HFFc6 (cell line): ENCODE measurements at regions not wholly inside any gene's neighbourhood (a gene's known extent, or its start where the extent isn't known, plus 50 kb on each side); places are given as distances from the start of the nearest gene placed in this dataset.

ENCODE experiments used
- DNase-seq: peaks from one replicate; pipeline ENCODE4 v3.0.0-alpha.2; 2018
- H3K27ac Mint-ChIP-seq: 2 replicates; pipeline ENCODE4 v1.8.0; 2020; ENCODE audit warnings: mild to moderate bottlenecking, mixed read lengths
- H3K27me3 Mint-ChIP-seq: 2 replicates; pipeline ENCODE4 v1.8.0; 2021; ENCODE audit warnings: mild to moderate bottlenecking, moderate library complexity, mixed read lengths; ENCODE audit not compliant: insufficient read depth
- H3K36me3 Mint-ChIP-seq: 2 replicates; pipeline ENCODE4 v1.8.0; 2021; ENCODE audit warnings: low read depth, mixed read lengths
- H3K4me1 Mint-ChIP-seq: 2 replicates; pipeline ENCODE4 v1.8.0; 2020; ENCODE audit warnings: low read depth, mixed read lengths
- H3K4me3 Mint-ChIP-seq: 2 replicates; pipeline ENCODE4 v1.8.0; 2020; ENCODE audit warnings: mild to moderate bottlenecking, moderate library complexity, mixed read lengths
- H3K9me3 Mint-ChIP-seq: 2 replicates; pipeline ENCODE4 v1.8.0; 2020; ENCODE audit warnings: mild to moderate bottlenecking, mixed read lengths
- CTCF ChIP-seq: fragments of 200-600 bp; sonication (generic); IDR thresholded peaks from 2 replicates; pipeline ENCODE4 v1.5.0; 2021; ENCODE audit warnings: antibody characterized with exemption, mild to moderate bottlenecking

- H3K27ac Mint-ChIP-seq = no peak overlapping the region
- H3K9me3 Mint-ChIP-seq = no peaks in the 10 kb centered on the region
- peaks cover 63% of the 10 kb centered on the region for H3K27me3 Mint-ChIP-seq
- no peak for TF ChIP-seq CTCF
- DNase-seq = no peak
- H3K36me3 Mint-ChIP-seq = no peaks in the 10 kb centered on the region
- peaks cover 39% of the 10 kb centered on the region for H3K4me1 Mint-ChIP-seq
- H3K4me3 Mint-ChIP-seq = peak overlapping the region; percentile 42; the same call in 1 of the 2 replicates
Observed at GRCh38 chr16:86827521-86827920, 249.2 kb downstream of the FOXL1 start.

GRCh38 chr16:86828202-86828601, 249.9 kb downstream of the FOXL1 start:
- H3K4me1 Mint-ChIP-seq = peaks cover 36% of the 10 kb centered on the region
- H3K27me3 Mint-ChIP-seq = peaks cover 57% of the 10 kb centered on the region
- H3K27ac Mint-ChIP-seq = no peak overlapping the region
- no peaks in the 10 kb centered on the region for H3K9me3 Mint-ChIP-seq
- DNase-seq = no peak
- no peaks in the 10 kb centered on the region for H3K36me3 Mint-ChIP-seq
- H3K4me3 Mint-ChIP-seq = no peak overlapping the region
- no peak for TF ChIP-seq CTCF

GRCh38 chr16:86828653-86829052, 250.3 kb downstream of the FOXL1 start:
- no peak for DNase-seq
- H3K4me3 Mint-ChIP-seq = no peak overlapping the region
- no peaks in the 10 kb centered on the region for H3K9me3 Mint-ChIP-seq
- H3K36me3 Mint-ChIP-seq = no peaks in the 10 kb centered on the region
- no peak overlapping the region for H3K27ac Mint-ChIP-seq
- peaks cover 57% of the 10 kb centered on the region for H3K27me3 Mint-ChIP-seq
- H3K4me1 Mint-ChIP-seq = peaks cover 35% of the 10 kb centered on the region
- TF ChIP-seq CTCF = no peak

GRCh38 chr16:86831366-86831765, 253.0 kb downstream of the FOXL1 start:
- no peak for DNase-seq
- peak; percentile 35 for TF ChIP-seq CTCF
- no peak overlapping the region for H3K27ac Mint-ChIP-seq
- no peak overlapping the region for H3K4me3 Mint-ChIP-seq
- H3K36me3 Mint-ChIP-seq = no peaks in the 10 kb centered on the region
- no peaks in the 10 kb centered on the region for H3K9me3 Mint-ChIP-seq
- peaks cover 39% of the 10 kb centered on the region for H3K27me3 Mint-ChIP-seq
- peaks cover 42% of the 10 kb centered on the region for H3K4me1 Mint-ChIP-seq

GRCh38 chr16:86833136-86833535, 254.8 kb downstream of the FOXL1 start:
- H3K36me3 Mint-ChIP-seq = no peaks in the 10 kb centered on the region
- no peak overlapping the region for H3K27ac Mint-ChIP-seq
- no peak overlapping the region; the same call in 1 of the 2 replicates for H3K4me3 Mint-ChIP-seq
- H3K9me3 Mint-ChIP-seq = no peaks in the 10 kb centered on the region
- no peak for DNase-seq
- TF ChIP-seq CTCF = no peak
- peaks cover 28% of the 10 kb centered on the region for H3K27me3 Mint-ChIP-seq
- peaks cover 38% of the 10 kb centered on the region for H3K4me1 Mint-ChIP-seq
